HG03521 (cell line): ENCODE measurements at regions not wholly inside any gene's neighbourhood (a gene's known extent, or its start where the extent isn't known, plus 50 kb on each side); places are given as distances from the start of the nearest gene placed in this dataset.
"Not testable (repeated sequence)": the region's sequence is repeated elsewhere in the genome, so short reads cannot be mapped to it uniquely, and the experiment has no call there.

Source experiments
- ATAC-seq: cut with Tn5 transposase; IDR thresholded peaks from one replicate; pipeline ENCODE4 v1.9.1; 2021; ENCODE audit warnings: mild to moderate bottlenecking, moderate library complexity; ENCODE audit not compliant: unreplicated experiment

DNA sequence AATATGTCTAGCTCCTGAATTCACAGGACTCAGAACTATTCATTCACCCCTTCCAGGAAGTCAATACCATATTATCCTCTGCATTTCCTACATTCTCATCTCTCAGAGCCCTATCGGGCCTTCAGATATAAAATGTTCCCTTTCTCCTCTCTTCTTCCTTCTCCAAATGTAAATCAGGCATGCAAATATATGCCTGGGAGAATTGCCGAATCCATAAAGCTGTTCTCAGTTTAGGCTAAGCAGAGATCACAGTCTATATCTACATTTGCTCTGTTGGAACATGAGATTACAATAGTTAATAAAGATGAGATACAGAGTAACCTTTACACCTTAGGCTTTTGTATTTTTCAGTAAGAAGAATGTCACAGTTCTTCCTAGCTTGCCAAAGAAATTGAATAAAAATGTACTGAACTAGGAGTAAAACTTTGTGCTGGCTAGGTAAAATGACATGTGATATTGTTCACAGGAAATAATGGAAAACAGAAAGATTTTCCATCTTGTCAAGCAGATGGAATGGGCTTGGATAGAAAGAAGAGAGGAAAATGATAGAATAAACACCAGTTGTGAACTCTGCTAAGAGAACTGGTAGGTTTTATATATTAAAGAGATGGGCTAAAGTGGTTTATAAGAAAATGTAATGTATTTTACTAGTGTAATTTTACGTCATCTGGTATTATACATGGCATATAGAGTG, 161.5 kb downstream of the NRIP1 start:
- ATAC-seq: no peak

DNA sequence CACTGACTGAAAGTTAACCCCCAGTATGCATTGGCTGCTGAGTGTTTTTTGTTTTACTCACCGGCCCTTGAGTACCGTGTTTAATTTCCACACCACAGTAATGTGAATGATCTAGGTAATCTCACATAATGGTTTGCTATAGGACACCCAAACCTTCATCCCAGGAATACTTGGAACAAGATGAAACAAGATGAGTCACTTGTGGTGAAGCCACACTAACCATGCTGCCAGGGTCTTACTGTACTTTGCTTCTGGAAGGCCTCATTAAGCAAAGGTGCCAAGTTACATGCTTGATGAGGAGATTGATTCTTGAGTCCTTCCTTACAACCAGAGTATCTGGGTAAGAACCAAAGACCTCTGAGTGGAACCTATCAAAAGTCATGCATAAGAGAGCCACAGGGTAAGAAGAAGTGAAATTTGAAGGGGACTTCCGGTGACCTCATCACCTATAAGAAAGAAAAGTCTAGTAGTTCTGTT, 163.3 kb downstream of the NRIP1 start:
- peak; percentile 51 for ATAC-seq

DNA sequence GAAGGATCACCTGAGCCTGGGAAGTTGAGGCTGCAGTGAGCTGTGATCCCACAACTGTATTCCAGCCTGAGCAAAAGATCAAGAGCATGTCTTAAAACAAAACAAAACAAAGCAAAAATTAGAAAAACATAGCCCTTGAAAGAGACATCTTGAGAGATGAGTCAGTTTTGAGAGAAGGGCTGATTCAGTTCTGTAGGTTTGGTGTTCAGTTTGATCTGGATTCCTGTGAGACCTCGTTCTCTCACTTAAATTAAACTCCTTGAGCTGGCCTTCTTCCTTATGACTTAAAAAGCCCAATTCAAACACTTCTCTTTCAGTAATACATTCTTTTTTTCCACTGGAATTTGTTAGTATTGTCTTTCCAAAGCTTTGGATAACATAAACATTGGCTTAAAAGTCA, 164.2 kb downstream of the NRIP1 start:
- ATAC-seq: no peak

GRCh38 chr21:14900058-14900457, 164.7 kb downstream of the NRIP1 start:
- no peak for ATAC-seq

DNA sequence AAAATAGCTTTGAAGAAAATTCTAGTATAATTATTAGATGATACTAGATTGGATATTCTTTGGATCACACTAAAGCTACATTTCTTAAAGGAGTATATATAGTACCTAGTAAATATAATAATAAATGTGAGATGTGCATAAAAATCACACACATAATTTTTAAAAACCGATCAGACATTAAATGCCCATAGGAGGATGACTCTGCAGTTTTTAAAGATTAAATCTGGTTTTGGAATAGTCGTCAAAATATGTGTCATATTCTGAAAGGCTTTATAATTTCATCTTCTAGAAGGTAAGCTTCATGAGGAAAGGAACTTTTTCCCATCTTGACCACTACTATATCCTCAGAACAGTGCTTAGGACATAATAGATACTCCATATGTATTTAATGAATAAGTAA, 169.0 kb downstream of the NRIP1 start:
- no peak for ATAC-seq

DNA sequence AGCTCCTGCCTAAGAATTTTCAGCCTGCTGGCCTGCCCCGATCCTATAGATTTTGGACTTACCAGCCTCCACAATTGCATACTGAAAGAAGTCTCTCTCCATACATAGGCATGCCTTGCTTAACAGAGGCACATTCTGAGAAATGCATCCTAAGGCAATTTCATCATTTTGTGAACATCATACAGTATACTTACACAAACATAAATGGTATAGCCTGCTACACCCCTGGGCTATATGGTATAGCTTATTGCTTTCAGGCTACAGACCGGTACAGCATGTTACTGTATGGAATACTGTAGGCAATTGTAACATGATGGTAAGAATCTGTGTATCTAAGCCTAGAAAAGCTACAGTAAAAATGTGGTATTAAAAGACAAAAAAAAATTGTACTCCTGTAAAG, 174.7 kb downstream of the NRIP1 start:
- no peak for ATAC-seq

DNA sequence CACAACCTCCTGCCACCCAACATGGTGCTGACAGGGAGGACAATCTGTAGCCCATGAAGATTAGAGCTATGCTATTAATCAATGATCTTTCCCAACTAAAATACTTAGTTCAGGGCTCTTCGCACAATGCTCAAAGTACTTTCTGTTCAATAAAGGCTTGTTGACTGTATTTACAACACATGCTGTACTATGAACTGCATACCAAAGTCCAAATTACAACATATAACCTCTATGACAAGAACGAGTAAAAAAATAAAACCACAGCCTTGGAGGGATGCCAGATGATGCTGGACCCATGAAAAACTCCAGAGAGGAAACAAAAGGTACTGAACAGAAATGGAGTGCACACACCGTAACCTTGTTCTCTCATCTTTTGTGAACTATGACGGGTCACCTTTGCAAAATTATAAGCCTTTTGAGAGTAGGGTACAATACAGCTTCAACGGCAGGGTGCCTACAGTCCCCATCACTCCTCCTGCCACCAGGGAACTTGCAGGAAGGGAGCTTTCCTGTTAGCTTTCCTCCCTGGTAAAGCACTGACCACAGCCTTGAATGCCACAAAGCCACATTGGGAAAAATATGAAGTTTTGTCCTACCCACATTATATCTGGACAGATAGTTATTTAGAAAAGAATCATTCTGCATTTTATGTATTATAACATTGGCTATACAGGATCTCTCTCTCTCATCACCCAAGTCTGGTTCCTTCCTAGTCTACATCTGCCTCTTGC, 175.6 kb downstream of the NRIP1 start:
- ATAC-seq: no peak

DNA sequence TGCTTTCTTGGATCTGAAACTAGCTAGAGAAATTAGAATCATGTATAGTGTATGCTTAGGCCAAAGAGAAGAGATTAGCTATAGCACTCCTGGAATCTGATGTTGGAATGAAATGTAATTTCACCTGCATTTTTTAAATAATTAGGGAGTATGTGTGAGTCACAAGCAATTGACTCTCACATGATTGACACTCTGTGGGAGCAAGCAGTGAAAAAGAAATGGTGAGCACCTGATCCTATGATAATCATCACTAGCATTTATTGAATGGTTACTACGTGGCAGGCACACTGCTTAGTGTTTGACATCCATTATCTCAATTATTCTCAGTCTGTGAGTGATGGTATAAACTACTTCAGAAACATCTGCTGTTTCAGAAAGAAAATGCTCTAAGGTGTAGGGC, 176.6 kb downstream of the NRIP1 start:
- no peak for ATAC-seq

DNA sequence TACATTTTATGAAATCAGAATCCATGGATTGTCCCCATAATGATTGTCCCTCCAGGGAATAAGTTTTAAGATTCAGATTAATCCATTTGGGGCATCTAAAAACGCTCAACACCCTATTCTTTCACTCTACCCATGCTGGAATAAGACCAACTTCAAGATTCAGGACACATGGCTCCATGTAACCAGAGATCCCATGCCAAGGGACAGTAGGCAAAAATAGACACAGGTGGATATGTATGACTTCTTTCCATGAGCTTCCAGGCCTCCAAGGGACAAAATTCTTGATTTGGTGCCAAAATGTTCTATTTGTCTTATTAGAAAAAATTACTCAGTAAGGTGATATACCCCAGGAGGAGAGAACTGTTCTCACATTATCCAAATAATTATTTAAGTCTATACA, 178.8 kb downstream of the NRIP1 start:
- ATAC-seq: no peak

DNA sequence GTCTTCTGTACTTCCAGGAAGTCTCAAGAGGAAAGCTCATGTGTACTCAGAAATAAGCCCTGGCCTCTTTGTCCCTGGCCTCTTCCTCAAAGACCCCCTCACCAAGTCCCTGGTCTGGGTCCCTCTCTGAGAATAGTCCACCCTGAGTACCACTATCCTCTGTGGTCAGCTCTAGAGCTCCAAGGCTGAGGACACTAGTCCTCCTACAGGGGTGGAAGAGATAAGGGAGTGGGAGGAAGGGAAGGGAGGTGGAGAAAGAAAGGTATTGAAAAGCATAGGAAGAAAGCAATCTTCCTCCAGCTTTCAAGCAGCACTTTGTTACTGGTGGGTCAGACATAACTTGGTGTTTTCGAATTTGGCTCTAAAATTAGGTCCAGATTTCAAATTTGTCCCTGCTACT, 181.4 kb downstream of the NRIP1 start:
- ATAC-seq: no peak

- ATAC-seq: not testable (repeated sequence)
Measured at GRCh38 chr21:14882545-14882944, 182.3 kb downstream of the NRIP1 start.

GRCh38 chr21:14881863-14882499, 182.8 kb downstream of the NRIP1 start:
- ATAC-seq: no peak

DNA sequence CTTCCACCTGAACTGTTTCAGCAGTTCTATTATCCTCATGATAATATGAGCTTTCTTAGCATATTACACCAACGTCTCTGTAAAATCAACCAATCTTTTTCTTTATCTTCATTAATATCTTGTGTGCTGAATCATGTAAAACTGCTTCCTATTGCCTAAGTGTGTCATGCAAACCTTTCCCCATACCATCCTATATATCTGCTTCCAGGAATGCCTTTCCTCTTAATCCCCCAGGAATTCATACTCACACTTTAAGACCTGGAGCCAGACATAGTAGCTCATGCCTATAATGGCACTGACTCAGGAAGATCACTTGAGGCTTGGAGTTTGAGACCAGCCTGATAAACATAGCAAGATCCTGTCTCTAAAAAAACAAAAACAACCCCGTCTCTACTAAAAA, 183.9 kb downstream of the NRIP1 start:
- ATAC-seq: no peak

DNA sequence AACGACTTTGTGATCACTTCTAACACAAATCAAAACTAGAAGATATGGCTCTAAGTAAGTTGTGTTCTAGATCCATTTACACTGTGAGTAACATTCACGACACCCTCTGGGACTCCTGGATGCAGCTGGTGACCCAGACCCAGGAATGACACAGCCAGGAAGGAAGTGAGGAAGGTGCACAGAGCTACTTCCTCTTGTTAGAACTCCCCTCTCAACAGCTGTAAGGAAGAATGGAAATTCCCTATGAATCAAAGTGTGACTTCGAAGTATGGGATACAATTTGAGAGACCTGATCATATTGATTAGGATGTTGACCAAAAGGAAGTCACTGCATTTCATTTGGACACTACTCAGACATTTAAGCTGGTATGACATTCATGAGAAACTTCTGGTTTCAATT, 185.3 kb downstream of the NRIP1 start:
- no peak for ATAC-seq

GRCh38 chr21:14878971-14879370, 185.8 kb downstream of the NRIP1 start:
- no peak for ATAC-seq

- peak; percentile 39 for ATAC-seq
Measured at GRCh38 chr21:14877581-14878228, 187.1 kb downstream of the NRIP1 start.

GRCh38 chr21:14876524-14876840, 188.3 kb downstream of the NRIP1 start:
- ATAC-seq: no peak

DNA sequence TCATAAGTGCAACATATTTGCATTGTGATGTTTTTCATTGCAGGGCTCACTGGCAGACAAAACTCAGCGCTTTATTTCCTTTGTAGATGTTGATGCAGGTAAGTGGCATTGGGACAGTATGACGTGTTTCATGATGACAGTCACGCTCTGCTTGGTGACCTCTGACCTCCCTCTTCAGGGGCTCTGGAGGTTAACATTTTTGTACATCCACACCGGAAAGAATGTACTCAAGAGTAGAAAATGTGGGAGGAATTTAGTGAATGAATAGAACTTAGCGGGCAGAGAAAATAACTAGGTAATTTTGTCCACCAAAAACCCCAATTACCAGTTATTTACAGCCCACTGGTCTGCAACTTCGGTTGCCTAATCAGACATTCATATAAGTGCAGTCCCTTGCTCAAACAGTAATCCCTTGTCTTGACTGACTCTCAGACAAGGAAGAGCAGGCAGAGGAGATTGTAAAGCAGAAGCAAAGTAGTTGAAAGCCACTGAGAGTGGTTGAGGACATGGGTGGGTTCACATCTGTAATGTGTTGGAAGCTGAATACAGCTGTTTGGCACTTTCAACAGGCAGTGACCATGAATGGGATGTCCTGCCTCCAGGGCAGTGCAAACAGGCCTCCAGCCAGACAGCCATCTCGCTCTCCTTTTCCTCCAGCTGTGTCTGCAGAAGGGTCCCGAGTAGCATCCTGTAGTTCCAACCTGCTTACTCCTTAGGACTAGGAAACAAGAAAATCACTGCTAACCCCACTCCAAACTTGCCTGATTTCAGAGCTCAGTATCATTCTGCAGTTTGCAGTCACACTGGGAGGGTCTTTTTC, 188.9 kb downstream of the NRIP1 start:
- ATAC-seq: peak; percentile 43

GRCh38 chr21:14875186-14875585, 189.6 kb downstream of the NRIP1 start:
- no peak for ATAC-seq

DNA sequence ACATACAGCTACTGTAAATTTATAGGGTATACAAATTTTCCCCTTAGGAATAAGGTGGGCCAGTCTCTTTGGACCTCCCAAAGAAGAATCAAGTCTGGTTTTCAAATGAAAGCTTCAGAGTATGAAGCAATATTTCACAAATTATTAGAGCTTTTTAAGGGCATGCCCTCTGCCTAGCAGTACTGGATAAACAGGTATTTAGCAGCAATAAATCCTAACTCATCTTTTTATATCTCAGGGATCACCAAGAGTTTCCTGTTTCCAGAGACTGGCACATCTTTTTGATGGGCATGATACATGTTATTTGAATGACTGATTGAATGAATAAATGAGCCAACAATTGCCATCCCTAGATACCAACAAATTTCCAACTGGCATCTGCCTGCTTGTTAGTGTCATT, 190.4 kb downstream of the NRIP1 start:
- no peak for ATAC-seq

DNA sequence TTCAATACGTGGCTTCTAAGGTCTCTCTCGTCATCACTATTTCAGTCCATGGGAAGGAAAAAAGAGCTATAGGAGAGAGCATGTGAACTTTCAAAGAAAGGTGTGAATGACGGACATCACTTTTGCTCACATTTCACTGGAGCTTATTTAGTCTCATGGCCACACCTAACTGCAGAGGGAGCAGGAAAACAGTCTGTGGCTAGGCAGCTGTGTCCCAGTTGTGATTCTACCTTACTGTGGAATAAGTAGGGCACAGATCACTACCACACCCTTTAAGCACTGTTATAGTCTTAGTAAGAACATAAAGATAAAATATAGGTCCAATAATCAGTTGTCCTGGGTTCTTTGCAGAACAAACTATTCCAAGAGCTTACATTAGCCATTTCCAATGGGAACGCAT, 192.9 kb downstream of the NRIP1 start:
- ATAC-seq: no peak
